ENCODE measurements at regions not wholly inside any gene's neighbourhood (a gene's known extent, or its start where the extent isn't known, plus 50 kb on each side); places are given as distances from the start of the nearest gene placed in this dataset.
"Not testable (repeated sequence)": the region's sequence is repeated elsewhere in the genome, so short reads cannot be mapped to it uniquely, and the experiment has no call there.

DNA sequence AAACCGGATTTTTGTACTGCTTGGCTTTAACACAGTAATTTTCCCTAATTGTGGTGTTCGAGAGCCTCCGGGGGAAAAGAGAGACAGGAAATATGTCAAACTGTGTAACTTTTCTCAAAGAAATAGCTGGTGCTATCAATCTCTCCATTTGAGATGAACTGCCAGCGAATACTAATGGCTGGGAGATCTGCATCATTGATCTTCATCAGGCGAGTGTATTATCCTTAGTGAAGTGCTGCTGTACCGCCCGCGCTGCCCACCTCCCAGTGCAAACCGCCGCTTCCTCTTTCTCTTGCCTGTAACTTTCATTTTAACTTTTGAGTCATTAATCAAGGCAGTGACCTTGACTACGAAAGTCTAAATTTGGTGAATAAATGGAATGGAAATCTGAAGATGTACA is 246.1 kb upstream of the ST6GAL2 start:
- FAIRE-seq, result no peak

DNA sequence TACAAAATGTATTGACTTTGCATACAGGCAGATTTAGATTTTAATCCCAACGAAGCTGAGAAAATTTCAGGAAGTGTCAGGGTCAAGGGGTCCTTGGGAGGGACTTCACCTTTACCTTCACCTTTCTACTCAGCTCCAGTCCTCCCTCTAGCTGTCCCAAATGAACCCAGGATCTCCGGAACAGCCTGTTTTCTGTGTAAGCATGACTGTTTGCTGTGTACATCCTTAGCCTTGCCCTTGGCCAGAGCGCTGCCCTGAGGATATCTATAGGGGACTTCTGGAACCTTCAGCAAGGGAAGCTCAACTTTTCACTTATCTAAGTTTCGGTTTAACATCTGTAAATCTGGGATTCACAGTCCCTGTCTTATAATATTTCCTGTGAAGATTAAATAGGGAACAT is 246.8 kb upstream of the ST6GAL2 start:
- no peak for FAIRE-seq

DNA sequence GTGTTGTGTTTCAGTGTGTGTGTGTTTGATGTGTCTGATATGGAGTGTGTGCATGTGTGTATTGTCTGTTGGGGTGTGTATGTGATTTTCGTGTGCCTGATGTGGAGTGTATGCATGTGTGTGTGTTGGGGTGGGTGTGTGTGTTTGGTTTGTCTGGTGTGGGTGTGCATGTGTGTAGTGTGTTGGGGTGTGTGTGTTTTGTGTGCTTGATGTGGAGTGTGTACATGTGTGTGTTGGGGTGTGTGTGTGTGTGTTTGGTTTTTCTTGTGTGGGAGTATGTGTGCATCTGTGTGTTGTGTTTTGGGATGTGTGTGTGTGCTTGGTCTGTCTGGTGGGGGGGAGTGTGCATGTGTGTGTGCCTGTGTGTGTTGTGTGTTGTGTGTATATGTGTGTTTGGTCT is 247.4 kb upstream of the ST6GAL2 start:
- FAIRE-seq, result no peak

DNA sequence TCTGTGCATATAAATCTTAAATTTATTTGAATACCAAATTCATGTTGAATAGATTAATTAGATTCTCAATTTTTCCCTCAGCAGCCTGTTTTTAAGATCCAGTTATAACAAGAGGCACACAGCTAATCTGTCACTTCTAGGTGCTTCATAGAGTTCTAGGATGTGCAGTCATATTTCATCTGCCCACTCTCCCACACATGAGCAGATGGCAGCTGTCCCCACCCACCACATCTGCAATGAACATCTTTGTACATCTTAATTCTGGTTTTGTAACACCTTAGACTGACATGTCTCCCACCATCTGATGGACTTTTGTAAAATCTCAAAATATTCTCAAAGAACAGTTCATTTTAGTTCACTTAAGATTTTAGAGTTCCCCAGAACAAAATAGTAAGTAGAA is 250.8 kb upstream of the ST6GAL2 start:
- FAIRE-seq, result no peak

DNA sequence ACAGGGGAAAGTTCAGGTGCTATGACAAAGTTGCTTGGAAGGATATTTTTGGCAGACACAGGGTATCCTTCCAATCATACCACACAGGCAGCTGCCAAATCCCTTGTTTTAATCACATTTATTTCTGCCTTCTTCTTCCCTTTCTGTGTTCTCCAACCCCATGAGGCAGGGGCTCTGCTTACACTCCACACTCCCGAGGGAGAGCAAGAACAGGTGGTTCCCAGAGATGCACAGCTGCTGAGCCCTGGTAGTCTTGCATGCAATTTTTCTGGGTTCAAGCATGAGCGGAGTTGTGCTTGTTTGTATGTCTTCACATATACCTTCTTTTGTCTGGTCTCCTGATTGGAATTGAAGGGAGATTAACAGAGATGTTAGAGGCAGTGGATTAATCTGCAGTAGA is 251.7 kb upstream of the ST6GAL2 start:
- no peak for FAIRE-seq

DNA sequence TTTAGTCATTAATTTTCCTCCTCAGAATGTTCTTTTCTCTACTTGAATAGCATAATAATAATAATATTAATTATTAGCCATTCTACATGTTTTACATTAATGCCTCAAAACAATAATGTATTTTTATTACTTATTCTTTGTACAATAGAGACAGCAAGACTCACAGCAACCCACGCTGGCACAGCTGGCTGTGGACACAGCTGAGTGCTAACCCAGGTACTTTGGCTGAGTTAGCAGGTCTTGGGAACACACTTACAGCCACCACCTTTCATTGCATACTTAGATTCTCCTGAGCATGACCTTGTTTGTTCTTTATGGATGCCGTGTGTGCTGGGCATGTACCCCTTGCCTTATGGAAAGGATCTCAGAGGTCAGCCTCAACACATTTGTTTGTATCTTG is 260.2 kb upstream of the ST6GAL2 start:
- no peak for FAIRE-seq

DNA sequence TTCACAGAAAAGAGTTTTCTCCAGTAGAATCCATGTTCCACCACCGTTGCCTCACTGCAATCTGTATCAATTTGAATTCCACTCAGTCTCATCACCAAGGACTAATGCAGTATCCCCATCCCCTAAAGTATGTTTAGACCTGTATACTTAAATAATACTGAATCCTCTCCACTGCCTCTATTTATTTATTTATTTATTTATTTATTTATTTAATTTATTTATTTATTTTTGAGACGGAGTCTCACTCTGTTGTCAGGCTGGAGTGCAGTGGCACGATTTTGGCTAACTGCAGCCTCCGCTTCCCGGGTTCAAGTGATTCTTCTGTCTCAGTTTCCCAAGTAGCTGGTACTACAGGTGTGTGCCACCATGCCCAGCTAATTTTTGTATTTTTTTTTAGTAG is 260.7 kb upstream of the ST6GAL2 start:
- not testable (repeated sequence) for FAIRE-seq

DNA sequence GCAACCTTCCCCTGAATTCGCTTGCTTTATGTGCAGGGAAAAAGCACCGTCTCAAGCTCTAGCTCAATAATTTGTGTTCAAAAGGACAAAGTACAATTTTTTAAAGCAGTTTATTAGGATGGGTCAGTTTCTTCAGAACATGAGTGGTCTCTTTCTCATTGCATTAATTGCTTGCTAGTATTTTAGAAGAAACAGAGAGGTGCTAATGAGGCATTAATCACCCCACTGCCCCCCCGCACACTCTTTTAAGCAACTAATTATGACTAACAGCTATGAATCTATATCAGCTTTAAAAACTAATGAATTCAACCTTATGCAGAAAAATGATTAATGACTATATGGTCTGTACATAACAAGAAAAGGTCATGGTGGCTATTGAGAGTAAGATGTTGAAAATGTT is 262.1 kb upstream of the ST6GAL2 start:
- FAIRE-seq, result no peak

DNA sequence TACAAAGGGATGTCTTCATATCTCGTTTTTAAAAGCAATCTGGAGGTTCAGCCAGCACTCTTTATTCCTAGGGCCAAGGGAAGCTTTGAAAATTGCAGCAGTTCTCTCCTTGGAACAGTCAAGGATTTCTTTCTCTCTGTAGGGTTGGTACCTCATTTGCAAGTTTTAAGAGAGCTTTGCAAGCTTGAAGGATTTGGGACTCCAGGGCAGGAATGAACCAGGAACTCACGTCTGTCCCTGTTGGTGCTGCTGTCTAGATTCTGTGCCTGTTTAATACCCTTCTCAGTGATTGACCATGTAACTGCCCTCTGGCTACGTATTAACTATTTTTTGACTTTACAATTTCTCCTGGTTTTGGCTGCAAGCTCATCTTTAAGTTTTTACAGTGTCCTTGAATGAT is 262.5 kb upstream of the ST6GAL2 start:
- FAIRE-seq, result no peak

DNA sequence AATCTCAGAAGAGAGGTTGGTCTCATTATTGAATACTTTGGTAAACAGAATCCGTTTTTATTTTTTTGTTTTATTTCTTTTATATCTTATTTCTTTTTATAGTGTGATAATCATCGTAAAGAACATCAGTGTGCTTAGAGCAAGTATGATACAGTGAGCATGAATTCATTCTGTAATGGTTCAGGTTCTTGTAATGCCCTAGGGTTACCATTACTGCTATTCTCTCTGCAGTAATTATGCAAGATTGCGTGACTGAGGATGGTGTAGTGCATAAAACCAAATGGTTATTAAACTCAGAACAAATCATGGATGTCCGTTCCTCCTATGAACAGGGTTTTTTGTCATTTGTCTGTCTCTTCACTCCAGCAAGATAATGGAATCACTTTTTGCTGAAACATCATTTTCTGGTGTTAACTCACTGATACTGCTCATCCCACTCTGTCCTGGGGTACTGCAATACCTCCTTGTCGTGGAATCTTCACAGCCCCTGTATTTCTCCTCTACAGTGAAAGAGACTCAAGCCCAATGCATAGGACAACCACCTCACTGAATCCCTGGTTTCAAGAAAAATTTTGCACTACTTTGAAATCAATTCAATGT is 274.8 kb upstream of the ST6GAL2 start:
- no peak for FAIRE-seq

DNA sequence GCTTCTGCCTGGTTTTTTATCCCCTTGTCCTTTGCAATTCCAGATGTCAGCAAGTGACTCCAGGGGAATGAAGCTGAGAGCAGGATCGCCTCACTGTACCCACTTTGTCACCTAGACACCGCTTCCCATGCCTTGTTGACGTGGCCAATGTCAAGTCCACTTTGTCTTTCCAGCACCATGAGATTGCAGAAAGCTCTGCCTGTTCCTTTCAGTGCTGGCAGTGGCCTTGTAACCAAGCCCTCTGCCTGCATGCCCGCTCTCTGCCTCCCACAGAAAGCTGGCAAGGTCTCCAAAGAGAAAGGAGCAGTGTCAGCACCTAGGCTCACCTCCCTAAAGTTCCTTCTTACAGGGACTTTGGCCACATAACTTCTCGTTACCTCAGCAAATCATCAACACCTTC is 282.2 kb upstream of the ST6GAL2 start:
- FAIRE-seq, result no peak

DNA sequence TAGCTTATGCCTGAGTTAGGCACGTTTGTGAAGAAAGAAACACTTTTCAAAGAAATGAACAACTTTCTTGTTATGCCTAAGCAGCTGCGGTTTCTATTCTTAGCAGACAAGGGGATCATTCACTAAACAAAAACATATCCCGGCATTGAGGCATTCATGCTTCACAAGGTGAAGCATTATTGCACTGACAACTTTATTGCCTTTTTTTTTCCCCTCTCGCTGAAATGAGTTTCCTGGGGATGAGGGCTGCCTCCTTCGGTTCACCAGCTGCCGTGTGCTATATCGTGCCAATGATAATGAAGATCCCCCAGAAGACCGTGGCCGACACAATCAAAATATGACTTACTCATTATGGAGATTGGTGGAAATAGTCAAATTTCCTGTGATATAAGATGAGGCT is 288.2 kb upstream of the ST6GAL2 start:
- no peak for FAIRE-seq

DNA sequence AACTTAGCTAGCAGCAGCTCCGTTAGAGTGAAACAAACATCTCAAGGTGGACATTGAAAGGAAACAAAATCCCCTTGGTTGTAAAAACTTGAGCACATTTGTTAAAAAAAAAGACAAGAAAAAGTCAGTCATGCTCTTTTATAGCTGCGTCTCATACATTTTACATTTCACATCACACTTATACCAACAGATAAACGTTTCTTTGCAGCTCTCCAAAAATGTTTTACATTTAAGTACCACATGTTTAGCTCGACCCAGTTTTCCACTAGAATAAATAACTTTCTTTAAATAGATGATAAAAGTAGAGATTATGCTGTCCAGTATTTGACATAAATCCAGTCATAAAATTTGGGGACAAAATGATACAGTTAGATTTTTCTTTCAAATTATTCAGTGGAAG is 297.0 kb upstream of the ST6GAL2 start:
- no peak for FAIRE-seq

DNA sequence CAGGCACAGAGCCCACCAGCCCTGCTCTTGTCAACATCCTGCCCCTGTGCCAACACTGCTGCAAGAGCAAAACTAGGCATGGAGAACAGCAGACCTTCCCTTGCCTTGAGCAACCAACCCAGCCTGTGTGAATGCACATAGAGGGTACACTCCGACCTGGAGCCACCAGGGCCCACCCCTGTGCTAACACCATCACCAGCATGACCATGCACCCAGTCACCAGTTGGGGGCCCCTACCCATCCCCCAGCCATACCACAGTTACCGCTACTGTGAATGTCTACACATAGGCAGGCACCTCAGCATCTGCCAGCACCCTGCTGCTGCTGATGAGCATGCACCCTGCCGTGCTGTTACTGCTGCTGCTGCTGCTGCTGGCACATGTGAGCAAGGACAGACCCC is 301.9 kb upstream of the ST6GAL2 start:
- no peak for FAIRE-seq

DNA sequence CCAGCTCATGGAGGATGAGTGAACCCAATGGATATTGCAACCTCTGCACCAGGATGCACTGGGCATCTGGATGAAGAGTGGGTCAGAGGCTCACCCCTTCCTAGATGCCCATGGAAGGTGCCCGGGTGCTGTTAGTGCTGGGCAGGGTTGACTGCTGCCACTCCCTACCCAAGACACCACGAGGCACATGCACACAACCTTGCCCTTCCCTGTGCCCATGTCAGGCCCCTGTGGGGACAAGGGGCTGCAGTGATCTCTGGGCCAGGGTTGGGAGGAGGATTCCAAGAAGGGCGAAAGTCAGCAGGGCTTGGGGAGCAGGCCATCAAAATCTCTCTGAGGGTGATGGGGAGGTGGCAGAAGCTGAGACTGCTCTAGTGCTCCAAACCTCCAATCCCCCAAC is 309.7 kb upstream of the ST6GAL2 start:
- FAIRE-seq, result no peak

DNA sequence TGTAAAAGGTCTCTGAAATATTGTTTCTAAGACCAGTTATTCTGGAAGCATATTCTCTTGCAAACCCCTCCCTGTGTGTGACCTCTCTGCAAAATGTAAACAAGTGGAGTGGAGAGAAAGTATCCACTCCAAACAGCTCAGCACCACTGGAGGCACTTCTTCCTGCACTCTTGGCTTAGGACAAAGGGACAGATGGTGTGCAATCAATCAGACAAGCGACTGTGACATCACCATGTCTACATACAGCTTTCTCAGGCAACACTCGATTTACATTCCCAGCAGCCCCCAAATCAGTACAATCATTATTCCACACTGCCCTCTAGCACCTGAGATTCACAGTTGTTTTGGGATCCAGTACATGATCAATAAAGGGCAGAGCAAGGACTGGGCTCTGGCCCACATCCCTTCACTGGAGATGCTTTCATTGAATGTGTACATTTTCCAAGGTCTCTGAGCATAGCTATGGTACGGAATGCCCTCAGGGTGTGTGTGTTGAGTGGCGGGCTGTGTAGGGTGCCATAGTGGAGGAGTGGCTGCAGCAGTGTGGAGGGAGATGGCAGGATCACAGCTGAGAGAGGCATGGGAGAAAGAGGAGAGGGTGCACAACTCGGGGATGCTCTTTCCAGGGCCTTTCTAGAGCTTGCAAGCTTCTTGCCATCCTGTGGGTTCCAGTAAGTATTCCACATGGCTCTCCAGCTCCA is 311.8 kb upstream of the ST6GAL2 start:
- no peak for FAIRE-seq

DNA sequence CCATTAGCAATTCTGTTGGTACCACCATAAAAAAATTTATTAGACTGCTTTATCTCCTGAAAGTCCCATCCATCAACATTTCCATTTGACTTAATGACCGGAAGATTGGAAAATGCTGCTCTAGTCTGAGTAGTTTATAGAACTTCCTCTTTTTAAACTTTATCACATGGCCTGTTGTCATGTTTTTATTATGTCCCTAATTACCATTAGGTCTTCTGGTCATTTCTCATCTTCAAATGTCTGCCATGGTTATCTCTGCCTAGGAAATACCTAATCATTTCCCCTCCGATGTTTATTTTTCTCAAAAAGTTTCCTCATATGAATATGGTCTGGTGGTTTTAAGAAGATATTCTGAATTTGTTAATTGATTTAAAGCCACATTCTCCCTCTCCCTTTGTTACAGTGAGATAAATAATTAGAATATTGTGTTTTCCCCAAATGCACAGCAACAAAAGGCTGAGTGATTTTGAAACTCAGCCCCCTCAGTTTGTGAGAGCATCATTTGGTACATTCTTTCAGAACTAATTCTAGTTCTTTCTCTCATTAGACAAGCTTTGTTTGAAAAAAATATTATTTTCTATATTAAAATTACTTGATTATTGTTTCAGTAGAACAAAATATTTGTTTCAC is 317.1 kb upstream of the ST6GAL2 start:
- FAIRE-seq, result no peak

DNA sequence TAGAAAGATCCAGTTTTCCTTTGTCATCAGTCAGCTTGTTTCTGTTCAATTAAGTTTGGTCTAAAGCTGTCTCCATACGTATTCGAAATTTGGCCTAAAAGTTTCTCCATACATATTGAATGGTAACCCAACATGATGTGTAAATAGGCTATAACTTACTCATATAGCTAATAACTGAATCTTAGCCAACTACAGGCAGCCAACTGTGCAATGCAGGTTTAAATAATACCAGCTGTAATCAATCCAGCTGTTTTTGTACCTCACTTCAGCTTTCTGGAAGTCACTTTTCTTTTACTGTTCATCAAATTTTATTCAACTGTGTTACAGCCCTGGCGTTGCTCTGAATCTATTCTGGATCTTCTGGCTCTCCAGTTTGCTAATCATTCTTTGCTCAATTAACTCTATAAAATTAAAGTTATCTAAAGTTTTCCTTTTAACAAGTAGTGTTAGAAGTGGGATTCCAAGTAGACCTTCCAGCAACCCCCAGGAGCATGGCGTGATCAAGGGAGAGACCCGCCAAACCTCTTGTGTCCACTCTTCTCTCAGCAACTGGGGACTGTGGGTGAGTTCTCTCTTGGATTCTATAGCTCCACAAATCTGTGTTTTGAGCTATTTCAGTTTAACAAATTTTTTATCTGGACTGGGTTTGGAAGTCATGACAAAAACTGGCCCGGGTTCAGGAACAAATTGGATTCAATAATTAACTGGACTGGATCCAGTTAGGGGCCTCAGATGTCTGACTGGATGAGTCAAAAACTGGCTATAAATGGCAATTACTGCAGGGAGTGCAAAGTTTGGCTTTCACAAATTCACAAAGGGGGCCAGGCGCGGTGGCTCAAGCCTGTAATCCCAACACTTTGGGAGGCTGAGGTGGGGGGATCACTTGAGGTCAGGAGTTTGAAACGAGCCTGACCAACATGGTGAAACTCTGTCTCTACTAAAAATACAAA is 329.7 kb upstream of the ST6GAL2 start:
- FAIRE-seq, result no peak

DNA sequence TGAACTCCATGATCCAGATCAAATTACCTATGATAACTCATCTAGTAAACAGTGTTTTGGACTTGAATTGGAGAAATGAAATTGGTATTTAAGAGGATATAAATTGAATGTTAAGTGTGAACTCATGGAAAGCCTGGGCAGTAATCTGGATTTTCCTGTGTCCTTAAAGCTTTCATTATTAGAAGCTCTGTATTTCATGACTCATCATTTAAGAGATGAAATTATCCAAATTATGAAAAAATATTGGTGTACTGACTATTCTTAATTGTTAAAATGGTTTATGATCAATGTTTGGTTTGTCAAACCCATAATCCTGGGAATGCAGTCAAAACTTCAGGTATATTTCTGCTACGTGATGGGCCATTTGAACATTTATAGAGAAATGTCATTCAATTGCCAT is 332.2 kb upstream of the ST6GAL2 start:
- FAIRE-seq, result no peak

DNA sequence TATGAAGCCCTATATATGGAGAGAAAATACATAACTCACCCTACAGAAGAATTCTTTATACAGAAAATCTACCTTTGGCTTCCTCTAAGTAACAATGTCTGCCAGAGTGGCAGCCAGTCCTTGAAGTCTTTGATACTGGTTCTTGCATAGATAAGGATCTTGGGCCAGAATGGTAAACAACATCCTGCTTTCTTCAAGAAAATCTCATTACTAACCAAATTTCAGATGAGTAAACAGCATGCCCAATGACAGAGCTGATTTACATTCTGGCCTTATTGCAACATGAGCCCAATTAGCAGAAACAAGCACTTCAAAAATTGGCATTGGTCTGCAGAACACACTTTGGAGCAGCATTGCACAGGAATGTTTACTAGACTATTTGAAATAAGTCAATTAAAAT is 336.5 kb upstream of the ST6GAL2 start:
- no peak for FAIRE-seq

DNA sequence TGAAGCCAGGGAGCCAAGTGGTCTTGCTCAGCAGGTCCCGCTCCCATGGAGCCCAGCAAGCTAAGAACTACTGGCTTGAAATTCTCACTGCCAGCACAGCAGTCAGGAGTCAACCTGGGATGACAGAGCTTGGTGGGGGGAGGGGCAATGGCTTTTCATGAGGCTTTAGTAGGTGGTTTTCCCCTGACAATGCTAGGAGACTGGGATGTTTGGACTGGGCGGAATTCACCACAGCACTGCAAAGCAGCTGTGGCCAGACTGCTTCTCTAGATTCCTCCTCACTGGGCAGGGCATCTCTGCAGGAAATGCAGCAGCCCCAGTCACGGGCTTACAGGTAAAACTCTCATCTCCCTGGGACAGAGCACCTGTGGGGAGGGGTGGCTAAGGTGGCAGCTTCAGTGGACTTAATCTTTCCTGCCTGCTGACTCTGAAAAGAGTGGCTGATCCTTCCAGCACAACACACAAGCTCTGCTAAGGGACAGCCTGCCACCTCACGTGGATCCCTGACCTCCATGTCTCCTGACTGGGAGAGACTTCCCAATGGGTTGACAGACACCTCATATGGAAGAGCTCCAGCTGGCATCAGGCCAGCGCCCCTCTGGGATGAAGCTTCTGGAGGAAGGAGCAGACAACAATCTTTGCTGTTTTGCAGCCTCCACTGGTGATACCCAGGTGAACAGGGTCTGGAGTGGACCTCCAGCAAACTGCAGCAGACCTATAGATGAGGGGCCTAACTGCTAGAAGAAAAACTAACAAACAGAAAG is 349.7 kb upstream of the ST6GAL2 start:
- no peak for FAIRE-seq

DNA sequence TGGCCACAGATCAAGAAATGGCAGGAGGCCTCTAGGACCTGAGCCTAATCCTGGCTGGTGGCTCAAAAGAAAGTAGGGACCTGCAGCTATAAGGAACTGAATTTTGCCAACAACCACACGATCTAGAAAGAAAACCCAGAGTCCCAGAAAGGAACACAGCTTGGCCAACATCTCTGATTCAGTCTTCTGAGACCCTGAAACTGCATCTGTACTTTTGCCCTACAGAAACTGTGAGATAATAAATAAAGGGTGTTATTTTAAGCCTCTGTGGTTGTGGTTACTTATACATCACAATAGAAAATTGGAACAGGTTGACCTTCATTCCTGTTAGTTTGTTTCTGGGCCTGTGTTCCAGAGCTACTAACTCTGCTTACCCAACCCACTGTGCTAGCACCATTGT is 356.8 kb upstream of the ST6GAL2 start:
- FAIRE-seq, result no peak

DNA sequence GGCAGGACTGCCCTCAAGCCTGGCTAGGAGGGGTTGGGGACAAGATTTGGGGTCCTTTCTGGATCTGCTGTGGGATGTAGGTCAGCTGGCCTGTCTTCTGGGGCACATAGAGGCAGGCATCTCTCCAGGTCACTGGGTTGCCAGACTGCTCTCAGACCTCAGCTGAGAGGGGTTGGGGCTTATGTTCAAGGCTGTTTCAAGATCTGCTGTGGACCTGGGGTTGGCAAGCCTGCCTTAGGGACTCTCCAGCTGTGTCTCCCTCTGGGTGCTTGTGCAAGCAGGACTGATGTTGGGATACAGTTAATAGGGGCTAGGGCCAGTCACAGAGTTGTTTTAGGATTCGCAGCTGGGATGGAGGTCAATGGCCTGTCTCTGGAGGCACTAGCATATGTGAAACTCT is 363.0 kb upstream of the ST6GAL2 start:
- FAIRE-seq, result no peak
